T-cell (primary cell): ENCODE measurements at regions not wholly inside any gene's neighbourhood (a gene's known extent, or its start where the extent isn't known, plus 50 kb on each side); places are given as distances from the start of the nearest gene placed in this dataset.

ENCODE experiments used
- ATAC-seq, 4 experiments: fragments of 200-7000 bp in 3 of 4; fragments of 150-1000 bp in 1 of 4; cut with Tn5 transposase; replicated peaks in 1 of 4; 1 replicate in 3 of 4; 2 replicates in 1 of 4; pipeline ENCODE4 v1.10.0; 2021; ENCODE audit warnings: moderate library complexity in 3 of 4, mild to moderate bottlenecking in 2 of 4, moderate number of reproducible peaks in 1 of 4
- CTCF ChIA-PET, 2 donors: fragments of 300-600 bp; sonication (Branson Sonifier 250); formaldehyde crosslinking; loops; one replicate each; lab custom pipeline; 2022; ENCODE audit warnings: antibody characterized with exemption in 2 of 2; lab: Charles Lee
- POLR2A ChIA-PET, 2 donors: fragments of 300-600 bp; sonication (Branson Sonifier 250); formaldehyde crosslinking; loops; one replicate each; lab custom pipeline; 2022; ENCODE audit warnings: antibody characterized with exemption in 2 of 2; lab: Charles Lee
- DNase-seq, 35 experiments: peaks; one replicate each; pipeline versions ENCODE4 v3.0.0 to v3.0.0-alpha.2; 2013 to 2023
- H3K27ac ChIP-seq: one replicate; pipeline ENCODE4 v1.5.1; 2013; ENCODE audit warnings: low read length
- H3K27me3 ChIP-seq, 2 experiments: replicated peaks in 1 of 2; 1 replicate in 1 of 2; 2 replicates in 1 of 2; pipeline versions ENCODE4 v1.6.1 to v1.7.0; 2013; ENCODE audit warnings: low read length in 1 of 2, mixed read lengths in 1 of 2; ENCODE audit not compliant: control insufficient read depth in 2 of 2, insufficient read depth in 2 of 2; ENCODE audit errors: extremely low read depth in 1 of 2
- H3K36me3 ChIP-seq, 2 donors: 1 replicate in 1 of 2; 2 replicates in 1 of 2; pipeline versions ENCODE4 v1.6.1 to v1.7.0; 2013; ENCODE audit warnings: low read length in 1 of 2; ENCODE audit not compliant: control insufficient read depth in 2 of 2, insufficient read depth in 1 of 2; ENCODE audit errors: extremely low read depth in 1 of 2
- H3K4me1 ChIP-seq, 2 experiments: 1 replicate in 1 of 2; 2 replicates in 1 of 2; pipeline versions ENCODE4 v1.6.1 to v1.7.0; 2013; ENCODE audit warnings: low read length in 2 of 2, mixed read lengths in 1 of 2; ENCODE audit not compliant: insufficient read depth in 2 of 2, control insufficient read depth in 1 of 2; ENCODE audit errors: extremely low read depth in 1 of 2
- H3K4me3 ChIP-seq, 2 donors: 1 replicate in 1 of 2; 2 replicates in 1 of 2; pipeline versions ENCODE4 v1.5.1 to v1.7.0; 2013; ENCODE audit warnings: mild to moderate bottlenecking in 2 of 2, low read length in 1 of 2, moderate library complexity in 1 of 2; ENCODE audit not compliant: control insufficient read depth in 1 of 2; ENCODE audit errors: extremely low read depth in 1 of 2
- H3K9me3 ChIP-seq: 2 replicates; pipeline ENCODE4 v1.7.0; 2013
- H3K27ac Mint-ChIP-seq, 2 donors: one replicate each; pipeline ENCODE4 v1.8.0; 2020 to 2021; ENCODE audit warnings: mild to moderate bottlenecking in 2 of 2, mixed read lengths in 2 of 2
- H3K27me3 Mint-ChIP-seq, 2 donors: one replicate each; pipeline ENCODE4 v1.8.0; 2021 to 2022; ENCODE audit warnings: mixed read lengths in 2 of 2
- H3K36me3 Mint-ChIP-seq: one replicate; pipeline ENCODE4 v1.8.0; 2021; ENCODE audit warnings: mixed read lengths
- H3K4me1 Mint-ChIP-seq, 3 donors: one replicate each; pipeline ENCODE4 v1.8.0; 2020 to 2022; ENCODE audit warnings: mixed read lengths in 3 of 3, mild to moderate bottlenecking in 1 of 3
- H3K4me3 Mint-ChIP-seq, 3 donors: one replicate each; pipeline ENCODE4 v1.8.0; 2020 to 2022; ENCODE audit warnings: mild to moderate bottlenecking in 3 of 3, mixed read lengths in 3 of 3, moderate library complexity in 3 of 3
- H3K9me3 Mint-ChIP-seq, 3 donors: one replicate each; pipeline ENCODE4 v1.8.0; 2020 to 2022; ENCODE audit warnings: mixed read lengths in 3 of 3
- WGBS: methylation state at CpG from one replicate; pipeline ENCODE4 v1.1.5; 2013; ENCODE audit warnings: missing lambda C conversion rate; ENCODE audit not compliant: insufficient coverage; 5-methylcytosine and 5-hydroxymethylcytosine counted together

GRCh38 chr12:70971001-70971794 is 50.7 kb upstream of the PTPRR start:
- no peaks in the 10 kb centered on the region for H3K27me3 Mint-ChIP-seq
- Histone ChIP-seq H3K36me3 (no peaks in the 10 kb centered on the region), H3K4me3 (no peak overlapping the region), H3K27me3 (no peaks in the 10 kb centered on the region), H3K9me3 (no peaks in the 10 kb centered on the region), H3K27ac (no peak overlapping the region), H3K4me1 (no peaks in the 10 kb centered on the region)
- no peak for DNase-seq
- no peak for ATAC-seq
- H3K27ac Mint-ChIP-seq: no peak overlapping the region
- POLR2A ChIA-PET: no interaction called here
- CTCF ChIA-PET: no interaction called here
- H3K36me3 Mint-ChIP-seq: no peaks in the 10 kb centered on the region
- H3K4me1 Mint-ChIP-seq: no peaks in the 10 kb centered on the region
- H3K4me3 Mint-ChIP-seq: no peak overlapping the region
- no peaks in the 10 kb centered on the region for H3K9me3 Mint-ChIP-seq
- WGBS: 50% methylated on average over 1 of the region's 3 CpGs
